Endothelial cell of umbilical vein (primary cell): ENCODE measurements at regions not wholly inside any gene's neighbourhood (a gene's known extent, or its start where the extent isn't known, plus 50 kb on each side); places are given as distances from the start of the nearest gene placed in this dataset.

Source experiments
- BruUV-seq: library from RNA; stranded (reverse); fragments of 400-500 nt; replicated peaks from 2 replicates; lab custom pipeline; 2021; lab: Mats Ljungman, UMichigan
- CTCF ChIA-PET: fragments of 300-600, 350-600 bp; sonication (Branson Sonifier 250); formaldehyde crosslinking; loops from one replicate; lab custom pipeline; 2021; ENCODE audit warnings: antibody characterized with exemption, inconsistent platforms; lab: Charles Lee
- POLR2A ChIA-PET: fragments of 300-600, 350-600 bp; sonication (Branson Sonifier 250); formaldehyde crosslinking; loops from one replicate; lab custom pipeline; 2021; ENCODE audit warnings: antibody characterized with exemption, inconsistent platforms; lab: Charles Lee
- DNase-seq: peaks from one replicate; pipeline ENCODE4 v3.0.0-alpha.2; 2011; ENCODE audit warnings: low read depth, low spot score
- FAIRE-seq: peaks from 2 replicates; lab custom pipeline; 2011; peaks lifted over from hg19 to GRCh38; lab: Jason Lieb, UNC
- H2AFZ ChIP-seq: 2 replicates; pipeline ENCODE4 v1.6.0; 2012; ENCODE audit warnings: low read depth, low read length, control low read depth, inconsistent platforms
- H3K27ac ChIP-seq: 2 replicates; pipeline ENCODE4 v1.5.1; 2011; ENCODE audit warnings: low read depth, mild to moderate bottlenecking, control low read depth, low read length, moderate library complexity; ENCODE audit not compliant: insufficient read depth
- H3K27me3 ChIP-seq, 2 experiments: 2 replicates each; pipeline versions ENCODE4 v1.6.0 to v1.6.1; 2011; ENCODE audit warnings: low read length in 2 of 2, mixed read lengths in 1 of 2; ENCODE audit not compliant: control insufficient read depth in 2 of 2, insufficient read depth in 2 of 2
- H3K36me3 ChIP-seq, 2 experiments: 2 replicates in 1 of 2; 3 replicates in 1 of 2; pipeline ENCODE4 v1.5.1; 2011; ENCODE audit warnings: low read length in 2 of 2, mild to moderate bottlenecking in 1 of 2, moderate library complexity in 1 of 2; ENCODE audit not compliant: control insufficient read depth in 2 of 2, insufficient read depth in 2 of 2; ENCODE audit errors: extremely low read depth in 1 of 2
- H3K4me1 ChIP-seq: 3 replicates; pipeline ENCODE4 v1.5.1; 2011; ENCODE audit warnings: mild to moderate bottlenecking, low read length; ENCODE audit not compliant: control insufficient read depth, insufficient read depth; ENCODE audit errors: extremely low read depth
- H3K4me2 ChIP-seq: 2 replicates; pipeline ENCODE4 v1.6.1; 2011; ENCODE audit warnings: low read length, control low read depth, mixed read lengths; ENCODE audit not compliant: insufficient read depth
- H3K4me3 ChIP-seq, 3 experiments: fragments of 200-600 bp in 1 of 3; sonication (generic), shearing (Covaris generic) in 1 of 3; replicated peaks in 1 of 3; 2 replicates each; pipeline ENCODE4 v1.5.1; 2011 to 2016; ENCODE audit warnings: control low read depth in 3 of 3, low read length in 3 of 3, mild to moderate bottlenecking in 2 of 3, inconsistent platforms in 1 of 3, low read depth in 1 of 3, moderate library complexity in 1 of 3; ENCODE audit not compliant: insufficient read depth in 1 of 3
- H3K79me2 ChIP-seq: 2 replicates; pipeline ENCODE4 v1.6.0; 2012; ENCODE audit warnings: low read length, inconsistent platforms; ENCODE audit not compliant: control insufficient read depth, insufficient read depth
- H3K9ac ChIP-seq: replicated peaks from 2 replicates; pipeline ENCODE3; 2011; ENCODE audit warnings: low read length, control low read depth; ENCODE audit not compliant: insufficient read depth; ENCODE audit errors: extremely low read depth
- H3K9me1 ChIP-seq: replicated peaks from 3 replicates; pipeline ENCODE4 v1.6.0; 2011; ENCODE audit warnings: mild to moderate bottlenecking, low read length; ENCODE audit not compliant: control insufficient read depth, insufficient read depth; ENCODE audit errors: extremely low read depth
- H3K9me3 ChIP-seq: replicated peaks from 2 replicates; pipeline ENCODE4 v1.5.1; 2012; ENCODE audit warnings: low read length, inconsistent platforms; ENCODE audit not compliant: control insufficient read depth, insufficient read depth
- H4K20me1 ChIP-seq: replicated peaks from 2 replicates; pipeline ENCODE3; 2011; ENCODE audit warnings: mild to moderate bottlenecking, low read length; ENCODE audit not compliant: control insufficient read depth, insufficient read depth; ENCODE audit errors: extremely low read depth
- CTCF ChIP-seq, 2 donors: IDR thresholded peaks; 1 replicate in 1 of 2; 2 replicates in 1 of 2; pipeline ENCODE4 v1.5.1; 2011; ENCODE audit warnings: low read length in 2 of 2, mild to moderate bottlenecking in 2 of 2, moderate library complexity in 2 of 2, control low read depth in 1 of 2, inconsistent platforms in 1 of 2, low read depth in 1 of 2; ENCODE audit not compliant: insufficient read depth in 1 of 2; ENCODE audit errors: extremely low read depth in 1 of 2
- EZH2 ChIP-seq: IDR thresholded peaks from 2 replicates; pipeline ENCODE4 v1.6.1; 2012; ENCODE audit warnings: borderline replicate concordance, low read depth, mild to moderate bottlenecking, moderate library complexity, low read length, inconsistent platforms; ENCODE audit not compliant: severe bottlenecking
- FOS ChIP-seq: IDR thresholded peaks from 2 replicates; pipeline ENCODE4 v1.6.1; 2011; ENCODE audit warnings: mild to moderate bottlenecking, low read length, moderate library complexity, borderline replicate concordance; ENCODE audit not compliant: insufficient read depth
- GATA2 ChIP-seq: IDR thresholded peaks from 2 replicates; pipeline ENCODE4 v1.7.0; 2011; ENCODE audit warnings: low read depth, mild to moderate bottlenecking, moderate library complexity, mixed read lengths, low read length; ENCODE audit not compliant: insufficient read length, insufficient read depth
- JUN ChIP-seq: IDR thresholded peaks from 2 replicates; pipeline ENCODE4 v1.6.1; 2011; ENCODE audit warnings: borderline replicate concordance, low read depth; ENCODE audit not compliant: insufficient read length, insufficient read depth
- MAX ChIP-seq: IDR thresholded peaks from 2 replicates; pipeline ENCODE4 v1.6.1; 2011; ENCODE audit not compliant: insufficient read depth, insufficient read length
- MYC ChIP-seq: IDR thresholded peaks from one replicate; pipeline ENCODE4 v1.6.1; 2011; ENCODE audit warnings: mild to moderate bottlenecking, low read depth, low read length
- POLR2A ChIP-seq: IDR thresholded peaks from 2 replicates; pipeline ENCODE4 v1.6.1; 2012; ENCODE audit warnings: low read depth, mild to moderate bottlenecking, control low read depth, low read length
- POLR2AphosphoS5 ChIP-seq: IDR thresholded peaks from 2 replicates; pipeline ENCODE4 v1.6.1; 2012; ENCODE audit warnings: low read depth, mild to moderate bottlenecking, control low read depth, low read length, moderate library complexity; ENCODE audit not compliant: insufficient read depth
- dilution Hi-C: fragments of 300-500 bp; cut with MboI; formaldehyde crosslinking; loops from one replicate; pipeline ENCODE4 v1.15.0; 2019; ENCODE audit warnings: low sequenced_read_pairs; ENCODE audit not compliant: extremely low pct_ligation_motif_present
- intact Hi-C: fragments of 100-400 bp; cut with micrococcal nuclease; formaldehyde crosslinking; loops from one replicate; pipeline ENCODE4 v1.10.0; 2022

GRCh38 chr7:119665796-119666195 lies 607.2 kb upstream of the KCND2 start:
- Histone ChIP-seq H3K9me1 (no peaks in the 10 kb centered on the region), H2AFZ (peak overlapping the region; percentile 58), H3K27me3 (no peaks in the 10 kb centered on the region), H3K9ac (no peak overlapping the region), H4K20me1 (no peaks in the 10 kb centered on the region), H3K79me2 (no peaks in the 10 kb centered on the region), H3K4me1 (peaks cover 10% of the 10 kb centered on the region), H3K4me3 (no peak overlapping the region), H3K36me3 (no peaks in the 10 kb centered on the region), H3K27ac (no peak overlapping the region), H3K9me3 (no peaks in the 10 kb centered on the region), H3K4me2 (no peak overlapping the region)
- dilution Hi-C loops: no loop called here
- ChIA-PET POLR2A (no interaction called here), CTCF (no interaction called here)
- no peak for DNase-seq
- TF ChIP-seq POLR2AphosphoS5 (no peak), MAX (no peak), JUN (no peak), FOS (no peak), CTCF (IDR thresholded peaks at IDR 0.05; ENCODE audit: extremely low read depth in 1 of 2, insufficient read depth in 1 of 2, low read depth in 1 of 2, low read length in 2 of 2) (no peak), MYC (no peak), GATA2 (no peak), EZH2 (no peak), POLR2A (no peak)
- no TSS peak for BruUV-seq
- intact Hi-C loops: loop anchor here (1.0 kb wide), 1 partner anchor 120 kb away; no protein-coding TSS in a partner anchor
- FAIRE-seq: no peak
